ENCODE measurements at regions not wholly inside any gene's neighbourhood (a gene's known extent, or its start where the extent isn't known, plus 50 kb on each side); places are given as distances from the start of the nearest gene placed in this dataset.

DNA sequence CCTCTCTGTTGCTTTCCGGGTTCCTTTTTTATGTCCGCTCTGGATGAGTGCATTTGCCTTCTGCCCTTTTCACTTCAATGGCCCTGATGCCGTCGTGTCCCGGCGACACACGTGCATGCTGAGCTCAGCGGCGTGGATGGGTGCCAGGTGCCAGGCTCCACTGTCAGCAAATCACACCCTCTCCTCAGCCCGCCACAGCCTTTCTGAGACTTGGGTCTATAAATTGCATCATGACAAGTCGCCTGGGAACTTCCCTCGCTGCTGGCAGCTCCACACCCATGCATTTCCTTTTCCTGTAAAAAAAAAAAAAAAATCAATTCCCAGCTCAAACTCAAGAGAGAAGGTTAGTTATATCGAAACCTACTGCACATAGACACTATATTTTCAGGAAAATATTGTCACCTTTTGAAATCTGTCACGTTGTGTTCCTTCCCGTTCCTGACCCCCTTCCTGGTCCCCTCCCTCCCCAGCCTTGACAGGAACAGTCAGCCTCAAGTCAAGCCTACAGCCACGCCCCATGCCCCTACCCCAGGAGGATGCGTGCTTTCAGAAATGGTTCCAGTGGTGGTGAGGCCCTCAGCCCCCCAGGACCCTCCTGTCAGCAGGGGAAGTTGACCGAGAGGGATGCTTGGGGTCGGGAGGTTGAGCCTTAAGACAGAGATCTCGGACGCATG is 110.3 kb upstream of the PTCH1 start:
- H3K4me3 ChIP-seq (ENCODE audit: low read depth, low read length): no peak overlapping the region
- no peaks in the 10 kb centered on the region for H3K9me3 ChIP-seq (ENCODE audit: control insufficient read depth, insufficient read depth, low read depth, low read length)
- H3K4me1 ChIP-seq (ENCODE audit: control insufficient read depth, insufficient read depth, low read length): no peaks in the 10 kb centered on the region
- no peaks in the 10 kb centered on the region for H3K27me3 ChIP-seq (ENCODE audit: control insufficient read depth, insufficient read depth, low read length)
- H3K9ac ChIP-seq (ENCODE audit: low read length): no peak overlapping the region
- no peaks in the 10 kb centered on the region for H3K36me3 ChIP-seq (ENCODE audit: control insufficient read depth, insufficient read depth, low read length)
- no peak overlapping the region for H3K27ac ChIP-seq (ENCODE audit: low read depth, low read length)

DNA sequence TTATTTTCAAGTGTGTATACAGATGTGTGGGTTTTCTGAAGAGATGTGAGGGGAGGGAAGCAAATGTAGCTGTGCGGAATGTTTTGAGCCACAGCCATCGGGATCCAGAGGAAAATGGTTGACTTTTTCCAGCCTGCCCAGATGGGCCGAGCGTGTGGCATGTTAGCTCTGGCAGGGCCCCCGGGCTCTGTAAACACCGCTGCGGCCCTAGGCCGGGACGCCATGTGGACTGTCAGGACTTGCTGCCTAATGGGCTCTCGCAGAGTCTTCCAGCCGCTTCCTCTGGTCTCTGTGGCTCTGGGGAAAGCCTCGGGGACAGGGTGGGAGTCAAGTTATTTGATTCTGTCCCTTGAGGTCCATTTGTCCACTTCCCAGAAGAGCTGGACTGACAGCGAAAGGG is 109.6 kb upstream of the PTCH1 start:
- H3K27ac ChIP-seq (ENCODE audit: low read depth, low read length): no peak overlapping the region
- no peaks in the 10 kb centered on the region for H3K36me3 ChIP-seq (ENCODE audit: control insufficient read depth, insufficient read depth, low read length)
- no peaks in the 10 kb centered on the region for H3K9me3 ChIP-seq (ENCODE audit: control insufficient read depth, insufficient read depth, low read depth, low read length)
- H3K9ac ChIP-seq (ENCODE audit: low read length): no peak overlapping the region
- H3K4me1 ChIP-seq (ENCODE audit: control insufficient read depth, insufficient read depth, low read length): no peaks in the 10 kb centered on the region
- no peaks in the 10 kb centered on the region for H3K27me3 ChIP-seq (ENCODE audit: control insufficient read depth, insufficient read depth, low read length)
- no peak overlapping the region for H3K4me3 ChIP-seq (ENCODE audit: low read depth, low read length)

DNA sequence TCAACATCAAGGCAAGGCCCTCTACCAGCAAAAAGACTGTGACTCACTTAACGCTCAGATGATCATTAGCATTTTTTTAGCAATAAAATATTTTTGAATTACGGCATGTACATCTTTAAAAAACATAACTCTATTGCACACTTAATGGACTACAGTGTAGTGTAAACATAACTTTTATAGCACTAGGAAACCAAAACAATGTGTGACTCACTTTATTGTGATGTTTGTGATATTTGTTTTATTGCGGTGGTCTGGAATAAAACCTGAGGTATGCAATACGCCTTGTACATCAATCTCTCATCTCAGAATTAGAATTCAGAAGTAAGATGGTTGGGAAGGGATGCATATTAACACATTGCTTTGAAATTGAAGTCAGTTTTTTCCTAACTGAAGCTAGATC is 106.9 kb upstream of the PTCH1 start:
- no peaks in the 10 kb centered on the region for H3K9me3 ChIP-seq (ENCODE audit: control insufficient read depth, insufficient read depth, low read depth, low read length)
- no peaks in the 10 kb centered on the region for H3K36me3 ChIP-seq (ENCODE audit: control insufficient read depth, insufficient read depth, low read length)
- H3K9ac ChIP-seq (ENCODE audit: low read length): no peak overlapping the region
- H3K4me3 ChIP-seq (ENCODE audit: low read depth, low read length): no peak overlapping the region
- H3K27me3 ChIP-seq (ENCODE audit: control insufficient read depth, insufficient read depth, low read length): no peaks in the 10 kb centered on the region
- H3K4me1 ChIP-seq (ENCODE audit: control insufficient read depth, insufficient read depth, low read length): no peaks in the 10 kb centered on the region
- H3K27ac ChIP-seq (ENCODE audit: low read depth, low read length): no peak overlapping the region

DNA sequence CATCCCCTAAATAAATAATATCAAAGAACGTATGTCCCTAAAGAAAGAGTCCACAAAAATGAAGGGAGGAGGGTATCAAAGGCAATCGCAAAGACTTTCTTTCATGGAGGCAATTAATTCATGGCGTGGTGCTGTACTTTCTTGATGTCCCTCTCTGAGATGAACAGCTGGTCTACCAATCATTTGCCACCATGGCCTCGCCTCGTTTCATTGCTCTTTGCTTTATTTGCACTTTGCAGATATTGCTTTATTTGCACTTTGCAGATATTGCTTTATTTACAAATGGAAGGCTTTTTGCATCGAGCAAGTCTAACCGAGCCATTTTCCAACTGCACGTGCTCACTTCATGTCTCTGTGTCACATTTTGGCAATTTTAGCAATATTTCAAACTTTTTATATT is 104.0 kb upstream of the PTCH1 start:
- H3K27me3 ChIP-seq (ENCODE audit: control insufficient read depth, insufficient read depth, low read length): no peaks in the 10 kb centered on the region
- H3K27ac ChIP-seq (ENCODE audit: low read depth, low read length): no peak overlapping the region
- no peaks in the 10 kb centered on the region for H3K36me3 ChIP-seq (ENCODE audit: control insufficient read depth, insufficient read depth, low read length)
- no peak overlapping the region for H3K9ac ChIP-seq (ENCODE audit: low read length)
- H3K4me1 ChIP-seq (ENCODE audit: control insufficient read depth, insufficient read depth, low read length): no peaks in the 10 kb centered on the region
- no peak overlapping the region for H3K4me3 ChIP-seq (ENCODE audit: low read depth, low read length)
- no peaks in the 10 kb centered on the region for H3K9me3 ChIP-seq (ENCODE audit: control insufficient read depth, insufficient read depth, low read depth, low read length)

DNA sequence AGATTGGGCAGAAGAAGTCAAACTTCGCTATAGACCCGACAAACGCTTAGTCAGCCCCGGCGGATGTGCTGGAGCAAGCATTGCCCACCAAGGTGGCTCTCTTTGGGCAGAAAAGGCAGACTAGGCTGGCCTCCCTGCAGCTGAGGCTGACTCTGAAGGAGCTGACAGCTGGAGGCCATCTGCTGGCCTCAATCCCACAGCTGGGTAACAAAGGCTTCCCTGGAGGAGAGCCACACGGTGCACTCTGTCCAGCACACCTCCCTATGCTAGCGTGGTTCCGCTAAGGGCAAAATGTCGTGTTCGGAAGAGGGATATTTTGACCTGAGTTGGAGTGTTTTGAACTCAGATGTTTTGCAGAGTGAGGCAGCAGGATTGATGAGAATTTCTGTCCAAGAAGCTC is 103.5 kb upstream of the PTCH1 start:
- H3K27ac ChIP-seq (ENCODE audit: low read depth, low read length): no peak overlapping the region
- no peak overlapping the region for H3K9ac ChIP-seq (ENCODE audit: low read length)
- no peaks in the 10 kb centered on the region for H3K9me3 ChIP-seq (ENCODE audit: control insufficient read depth, insufficient read depth, low read depth, low read length)
- H3K27me3 ChIP-seq (ENCODE audit: control insufficient read depth, insufficient read depth, low read length): no peaks in the 10 kb centered on the region
- no peaks in the 10 kb centered on the region for H3K36me3 ChIP-seq (ENCODE audit: control insufficient read depth, insufficient read depth, low read length)
- no peaks in the 10 kb centered on the region for H3K4me1 ChIP-seq (ENCODE audit: control insufficient read depth, insufficient read depth, low read length)
- H3K4me3 ChIP-seq (ENCODE audit: low read depth, low read length): no peak overlapping the region

DNA sequence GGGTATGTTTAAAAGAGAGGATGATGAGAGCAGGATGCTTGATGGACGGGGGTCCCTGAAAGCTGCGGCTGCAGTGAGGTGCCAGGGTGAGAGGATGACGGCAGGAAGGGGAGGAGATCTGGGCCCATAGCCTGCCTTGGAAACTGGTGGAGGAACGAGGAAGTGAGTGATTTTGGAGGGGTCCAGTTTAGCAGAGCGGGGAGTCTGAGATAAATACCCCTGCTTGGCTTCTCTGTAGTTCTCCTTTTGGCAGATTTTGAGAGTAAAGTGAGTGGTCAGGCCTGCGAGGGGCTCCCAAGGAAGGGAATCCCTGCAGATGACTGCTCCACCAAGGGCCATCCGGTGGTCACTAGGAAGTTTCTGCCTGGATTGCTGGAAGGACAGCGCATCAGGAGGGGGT is 98.5 kb upstream of the PTCH1 start:
- Histone ChIP-seq H3K27ac (ENCODE audit: low read depth, low read length) (no peak overlapping the region), H3K4me1 (ENCODE audit: control insufficient read depth, insufficient read depth, low read length) (no peaks in the 10 kb centered on the region), H3K9ac (ENCODE audit: low read length) (no peak overlapping the region), H3K4me3 (ENCODE audit: low read depth, low read length) (no peak overlapping the region), H3K36me3 (ENCODE audit: control insufficient read depth, insufficient read depth, low read length) (no peaks in the 10 kb centered on the region), H3K9me3 (ENCODE audit: control insufficient read depth, insufficient read depth, low read depth, low read length) (no peaks in the 10 kb centered on the region), H3K27me3 (ENCODE audit: control insufficient read depth, insufficient read depth, low read length) (no peaks in the 10 kb centered on the region)

DNA sequence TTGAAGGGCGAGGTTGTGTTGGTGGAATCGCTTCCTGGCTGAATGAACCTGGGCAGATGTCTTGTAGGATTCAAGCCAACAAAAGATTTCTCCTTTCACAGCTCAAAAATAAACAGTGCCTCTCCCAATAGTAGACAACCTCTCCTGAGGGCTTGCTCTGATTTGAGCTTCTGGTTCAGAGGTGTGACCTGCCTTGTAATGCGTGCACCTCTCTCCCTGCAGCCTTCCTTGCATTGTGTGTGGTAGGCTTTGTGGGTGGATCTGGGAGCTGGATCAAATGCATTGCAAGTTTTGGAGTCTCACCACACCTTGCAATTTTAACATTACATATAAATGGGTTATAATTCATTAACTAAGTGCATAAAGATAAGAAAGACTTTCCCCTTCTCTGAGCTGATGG is 96.9 kb upstream of the PTCH1 start:
- Histone ChIP-seq H3K4me1 (ENCODE audit: control insufficient read depth, insufficient read depth, low read length) (no peaks in the 10 kb centered on the region), H3K9ac (ENCODE audit: low read length) (no peak overlapping the region), H3K27me3 (ENCODE audit: control insufficient read depth, insufficient read depth, low read length) (no peaks in the 10 kb centered on the region), H3K9me3 (ENCODE audit: control insufficient read depth, insufficient read depth, low read depth, low read length) (no peaks in the 10 kb centered on the region), H3K36me3 (ENCODE audit: control insufficient read depth, insufficient read depth, low read length) (no peaks in the 10 kb centered on the region), H3K4me3 (ENCODE audit: low read depth, low read length) (no peak overlapping the region), H3K27ac (ENCODE audit: low read depth, low read length) (no peak overlapping the region)

DNA sequence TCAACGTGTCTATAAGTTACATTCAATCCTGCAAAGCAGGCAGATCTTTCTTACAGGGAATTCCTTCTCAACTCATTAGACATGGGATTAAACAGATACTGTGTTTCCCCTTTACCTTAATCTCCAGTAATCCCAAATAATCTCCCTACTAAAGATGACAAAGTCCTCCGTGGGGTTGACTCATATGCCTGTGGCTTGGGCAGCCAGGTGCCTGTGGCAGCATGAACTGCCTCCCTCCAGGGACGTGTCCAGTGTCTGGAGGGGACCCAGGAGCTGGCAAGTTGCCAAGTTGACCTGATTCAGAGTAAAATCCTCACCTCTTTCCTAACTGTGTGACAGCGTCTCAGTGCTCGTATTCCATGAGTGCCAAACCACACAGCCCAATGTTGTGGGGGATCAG is 94.6 kb upstream of the PTCH1 start:
- no peak overlapping the region for H3K4me3 ChIP-seq (ENCODE audit: low read depth, low read length)
- no peak overlapping the region for H3K27ac ChIP-seq (ENCODE audit: low read depth, low read length)
- H3K36me3 ChIP-seq (ENCODE audit: control insufficient read depth, insufficient read depth, low read length): no peaks in the 10 kb centered on the region
- no peaks in the 10 kb centered on the region for H3K9me3 ChIP-seq (ENCODE audit: control insufficient read depth, insufficient read depth, low read depth, low read length)
- no peaks in the 10 kb centered on the region for H3K4me1 ChIP-seq (ENCODE audit: control insufficient read depth, insufficient read depth, low read length)
- H3K9ac ChIP-seq (ENCODE audit: low read length): no peak overlapping the region
- H3K27me3 ChIP-seq (ENCODE audit: control insufficient read depth, insufficient read depth, low read length): no peaks in the 10 kb centered on the region

DNA sequence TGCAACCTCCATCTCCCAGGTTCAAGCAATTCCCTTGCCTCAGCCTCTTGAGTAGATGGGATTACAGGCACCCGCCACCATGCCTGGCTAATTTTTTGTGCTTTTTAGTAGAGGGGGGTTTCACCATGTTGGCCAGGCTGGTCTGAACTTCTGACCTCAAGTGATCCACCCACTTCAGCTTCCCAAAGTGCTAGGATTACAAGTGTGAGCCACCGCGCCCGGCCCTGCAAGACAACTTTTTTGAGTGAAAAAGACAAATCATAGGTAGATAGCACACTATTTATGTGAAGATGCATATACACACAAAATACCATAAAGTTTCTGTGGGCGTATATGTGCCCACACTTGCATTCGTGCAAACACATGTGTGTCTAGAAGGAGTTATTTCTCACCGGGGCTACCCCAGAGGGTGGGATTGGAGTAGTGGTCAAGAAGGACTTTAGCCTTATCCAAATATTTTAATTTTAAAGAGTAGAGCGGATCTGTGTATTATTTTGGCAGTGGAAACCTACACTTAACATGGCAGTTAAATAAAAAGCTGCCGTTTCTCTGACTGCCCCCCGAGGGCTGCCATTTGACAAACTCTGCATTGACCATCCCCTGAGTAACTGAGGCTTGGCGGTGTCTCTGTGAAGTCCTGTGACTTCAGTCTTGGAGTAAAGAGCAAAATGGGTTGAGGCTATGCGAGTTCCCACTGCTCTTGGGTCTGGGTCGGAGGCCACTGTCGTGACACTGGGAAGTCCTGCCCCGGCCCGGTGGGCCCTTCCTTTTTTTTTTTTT is 93.4 kb upstream of the PTCH1 start:
- no peaks in the 10 kb centered on the region for H3K27me3 ChIP-seq (ENCODE audit: control insufficient read depth, insufficient read depth, low read length)
- H3K27ac ChIP-seq (ENCODE audit: low read depth, low read length): no peak overlapping the region

DNA sequence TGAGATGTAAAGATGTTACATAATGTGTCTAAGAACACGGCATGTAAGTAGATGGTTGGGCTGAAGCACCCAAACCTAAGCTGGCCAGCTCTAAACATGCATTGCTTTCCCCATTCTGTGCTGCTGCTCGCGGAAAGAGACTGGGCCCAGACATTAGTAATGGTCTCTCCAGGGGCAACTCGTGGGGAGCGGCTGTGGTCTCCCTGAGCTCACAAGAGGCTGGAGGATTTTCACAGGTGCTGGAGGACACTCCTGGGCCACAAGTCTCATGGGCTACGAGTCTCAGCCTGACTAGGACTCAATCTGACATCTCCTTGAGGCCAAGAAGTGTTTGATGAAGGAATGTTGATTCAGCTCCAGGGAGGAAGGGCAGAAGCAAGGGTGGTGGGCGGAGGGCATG is 92.7 kb upstream of the PTCH1 start:
- Histone ChIP-seq H3K27ac (ENCODE audit: low read depth, low read length) (no peak overlapping the region), H3K4me3 (ENCODE audit: low read depth, low read length) (no peak overlapping the region), H3K27me3 (ENCODE audit: control insufficient read depth, insufficient read depth, low read length) (no peaks in the 10 kb centered on the region), H3K9me3 (ENCODE audit: control insufficient read depth, insufficient read depth, low read depth, low read length) (no peaks in the 10 kb centered on the region), H3K36me3 (ENCODE audit: control insufficient read depth, insufficient read depth, low read length) (no peaks in the 10 kb centered on the region), H3K9ac (ENCODE audit: low read length) (no peak overlapping the region), H3K4me1 (ENCODE audit: control insufficient read depth, insufficient read depth, low read length) (peaks cover 10% of the 10 kb centered on the region; the same call in 1 of the 2 replicates)

More for the DNA sequence above, 93.4 kb upstream of the PTCH1 start:
- Histone ChIP-seq H3K9me3 (ENCODE audit: control insufficient read depth, insufficient read depth, low read depth, low read length) (no peaks in the 10 kb centered on the region), H3K36me3 (ENCODE audit: control insufficient read depth, insufficient read depth, low read length) (no peaks in the 10 kb centered on the region), H3K9ac (ENCODE audit: low read length) (no peak overlapping the region), H3K4me1 (ENCODE audit: control insufficient read depth, insufficient read depth, low read length) (peaks cover 8% of the 10 kb centered on the region; the same call in 1 of the 2 replicates), H3K4me3 (ENCODE audit: low read depth, low read length) (no peak overlapping the region)

DNA sequence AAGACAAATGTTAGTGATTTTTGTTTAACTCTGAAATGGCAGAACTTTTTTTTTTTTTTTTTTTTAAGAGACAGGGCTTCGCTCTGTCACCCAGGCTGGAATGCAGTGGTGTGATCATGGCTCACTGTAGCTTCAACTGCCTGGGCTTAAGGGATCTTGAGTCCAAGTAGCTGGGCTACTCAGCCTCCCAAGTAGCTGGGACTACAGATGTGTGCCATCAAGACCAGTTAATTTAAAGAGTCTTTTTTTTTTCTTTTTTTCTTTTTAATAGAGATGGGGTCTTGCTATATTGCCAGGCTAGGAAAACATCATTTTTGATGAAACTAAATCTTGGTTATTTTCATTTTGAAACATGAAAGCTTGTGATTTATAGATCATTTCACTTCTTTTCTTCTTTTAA is 91.6 kb upstream of the PTCH1 start:
- Histone ChIP-seq H3K36me3 (ENCODE audit: control insufficient read depth, insufficient read depth, low read length) (no peaks in the 10 kb centered on the region), H3K27ac (ENCODE audit: low read depth, low read length) (no peak overlapping the region), H3K4me1 (ENCODE audit: control insufficient read depth, insufficient read depth, low read length) (peaks cover 10% of the 10 kb centered on the region; the same call in 1 of the 2 replicates), H3K4me3 (ENCODE audit: low read depth, low read length) (no peak overlapping the region), H3K9me3 (ENCODE audit: control insufficient read depth, insufficient read depth, low read depth, low read length) (no peaks in the 10 kb centered on the region), H3K27me3 (ENCODE audit: control insufficient read depth, insufficient read depth, low read length) (no peaks in the 10 kb centered on the region), H3K9ac (ENCODE audit: low read length) (no peak overlapping the region)
